Stomach (tissue), 4 donors: ENCODE measurements at regions not wholly inside any gene's neighbourhood (a gene's known extent, or its start where the extent isn't known, plus 50 kb on each side); places are given as distances from the start of the nearest gene placed in this dataset.

Source experiments
- EP300 ChIP-seq: sonication (generic); formaldehyde crosslinking; IDR thresholded peaks from one replicate; pipeline ENCODE4 v1.6.1; 2017; ENCODE audit warnings: antibody characterized with exemption
- POLR2A ChIP-seq, 4 donors: fragments of 450-650 bp; IDR thresholded peaks; one replicate each; pipeline ENCODE4 v1.6.1; 2016; ENCODE audit warnings: antibody characterized with exemption in 4 of 4, control low read depth in 2 of 4, mild to moderate bottlenecking in 1 of 4, moderate library complexity in 1 of 4
- POLR2AphosphoS5 ChIP-seq, 3 donors: sonication (generic); formaldehyde crosslinking; IDR thresholded peaks; one replicate each; pipeline ENCODE4 v1.6.1; 2016; ENCODE audit warnings: antibody characterized with exemption in 3 of 3
- TF ChIP-seq, protein P1 (sequence below), 7 experiments: fragments of 450-650 bp in 4 of 7; fragments of 200-600 bp in 3 of 7; sonication (generic) in 3 of 7; IDR thresholded peaks; one replicate each; pipeline ENCODE4 v1.5.1; 2016 to 2019; ENCODE audit warnings: antibody characterized with exemption in 7 of 7, control low read depth in 2 of 7, mild to moderate bottlenecking in 1 of 7

- TF ChIP-seq POLR2A (IDR thresholded peaks at IDR 0.05): no peak
- TF ChIP-seq POLR2AphosphoS5 (IDR thresholded peaks at IDR 0.05): no peak
- TF ChIP-seq, protein P1, sequence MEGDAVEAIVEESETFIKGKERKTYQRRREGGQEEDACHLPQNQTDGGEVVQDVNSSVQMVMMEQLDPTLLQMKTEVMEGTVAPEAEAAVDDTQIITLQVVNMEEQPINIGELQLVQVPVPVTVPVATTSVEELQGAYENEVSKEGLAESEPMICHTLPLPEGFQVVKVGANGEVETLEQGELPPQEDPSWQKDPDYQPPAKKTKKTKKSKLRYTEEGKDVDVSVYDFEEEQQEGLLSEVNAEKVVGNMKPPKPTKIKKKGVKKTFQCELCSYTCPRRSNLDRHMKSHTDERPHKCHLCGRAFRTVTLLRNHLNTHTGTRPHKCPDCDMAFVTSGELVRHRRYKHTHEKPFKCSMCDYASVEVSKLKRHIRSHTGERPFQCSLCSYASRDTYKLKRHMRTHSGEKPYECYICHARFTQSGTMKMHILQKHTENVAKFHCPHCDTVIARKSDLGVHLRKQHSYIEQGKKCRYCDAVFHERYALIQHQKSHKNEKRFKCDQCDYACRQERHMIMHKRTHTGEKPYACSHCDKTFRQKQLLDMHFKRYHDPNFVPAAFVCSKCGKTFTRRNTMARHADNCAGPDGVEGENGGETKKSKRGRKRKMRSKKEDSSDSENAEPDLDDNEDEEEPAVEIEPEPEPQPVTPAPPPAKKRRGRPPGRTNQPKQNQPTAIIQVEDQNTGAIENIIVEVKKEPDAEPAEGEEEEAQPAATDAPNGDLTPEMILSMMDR (IDR thresholded peaks at IDR 0.05): no peak
- TF ChIP-seq EP300: no peak
Measured at GRCh38 chr5:125634216-125634835, 788.9 kb upstream of the GRAMD2B start.
